Gastrocnemius medialis (tissue), 4 donors: ENCODE measurements at regions not wholly inside any gene's neighbourhood (a gene's known extent, or its start where the extent isn't known, plus 50 kb on each side); places are given as distances from the start of the nearest gene placed in this dataset.

Source experiments
- CTCF ChIP-seq, 5 experiments: fragments of 450-650 bp in 3 of 5; fragments of 200-600 bp in 2 of 5; sonication (generic) in 2 of 5; IDR thresholded peaks in 4 of 5; conservative IDR thresholded peaks in 1 of 5; 1 replicate in 4 of 5; 2 replicates in 1 of 5; pipeline ENCODE4 v1.5.1; 2016 to 2019; ENCODE audit warnings: antibody characterized with exemption in 5 of 5, mild to moderate bottlenecking in 3 of 5, moderate library complexity in 3 of 5
- POLR2A ChIP-seq, 2 donors: fragments of 450-650 bp; IDR thresholded peaks; one replicate each; pipeline ENCODE4 v1.6.1; 2017; ENCODE audit warnings: antibody characterized with exemption in 2 of 2, mild to moderate bottlenecking in 2 of 2, moderate library complexity in 2 of 2

GRCh38 chr22:47655930-47656329 lies 893.5 kb downstream of the TBC1D22A start:
- TF ChIP-seq CTCF (IDR thresholded peaks at IDR 0.05 in 4 of 5, conservative IDR thresholded peaks at IDR 0.05 in 1 of 5) (no peak), POLR2A (IDR thresholded peaks at IDR 0.05) (no peak)
